ENCODE measurements at regions not wholly inside any gene's neighbourhood (a gene's known extent, or its start where the extent isn't known, plus 50 kb on each side); places are given as distances from the start of the nearest gene placed in this dataset.

GRCh38 chr2:138439733-138440132, 61.8 kb upstream of the SPOPL start:
- ATAC-seq = no peak
- Mint-ChIP-seq H3K27me3 (no peaks in the 10 kb centered on the region), H3K4me1 (no peaks in the 10 kb centered on the region), H3K9me3 (no peaks in the 10 kb centered on the region), H3K4me3 (no peak overlapping the region), H3K36me3 (no peaks in the 10 kb centered on the region), H3K27ac (no peak overlapping the region)

GRCh38 chr2:138440759-138441158, 60.8 kb upstream of the SPOPL start:
- Mint-ChIP-seq H3K9me3 (no peaks in the 10 kb centered on the region), H3K4me1 (no peaks in the 10 kb centered on the region), H3K36me3 (no peaks in the 10 kb centered on the region), H3K27ac (no peak overlapping the region), H3K4me3 (no peak overlapping the region), H3K27me3 (no peaks in the 10 kb centered on the region)
- ATAC-seq = no peak

- Mint-ChIP-seq H3K4me1 (no peaks in the 10 kb centered on the region), H3K36me3 (no peaks in the 10 kb centered on the region), H3K4me3 (no peak overlapping the region), H3K27me3 (no peaks in the 10 kb centered on the region), H3K9me3 (no peaks in the 10 kb centered on the region), H3K27ac (no peak overlapping the region)
- no peak for ATAC-seq
Measured at GRCh38 chr2:138441916-138442315, 59.7 kb upstream of the SPOPL start.

- Mint-ChIP-seq H3K9me3 (no peaks in the 10 kb centered on the region), H3K4me1 (no peaks in the 10 kb centered on the region), H3K36me3 (no peaks in the 10 kb centered on the region), H3K27ac (no peak overlapping the region), H3K27me3 (no peaks in the 10 kb centered on the region), H3K4me3 (no peak overlapping the region)
- ATAC-seq = no peak
Measured at GRCh38 chr2:138444411-138444810, 57.2 kb upstream of the SPOPL start.

- ATAC-seq = no peak
- Mint-ChIP-seq H3K36me3 (no peaks in the 10 kb centered on the region), H3K27ac (no peak overlapping the region), H3K4me1 (no peaks in the 10 kb centered on the region), H3K9me3 (no peaks in the 10 kb centered on the region), H3K4me3 (no peak overlapping the region), H3K27me3 (no peaks in the 10 kb centered on the region)
Measured at GRCh38 chr2:138445227-138445626, 56.3 kb upstream of the SPOPL start.

- Mint-ChIP-seq H3K36me3 (no peaks in the 10 kb centered on the region), H3K4me1 (no peaks in the 10 kb centered on the region), H3K9me3 (no peaks in the 10 kb centered on the region), H3K27ac (no peak overlapping the region), H3K4me3 (no peak overlapping the region), H3K27me3 (no peaks in the 10 kb centered on the region)
- no peak for ATAC-seq
Measured at GRCh38 chr2:138446043-138446442, 55.5 kb upstream of the SPOPL start.

- Mint-ChIP-seq H3K4me3 (no peak overlapping the region), H3K9me3 (no peaks in the 10 kb centered on the region), H3K27ac (no peak overlapping the region), H3K36me3 (no peaks in the 10 kb centered on the region), H3K27me3 (no peaks in the 10 kb centered on the region), H3K4me1 (no peaks in the 10 kb centered on the region)
- ATAC-seq = no peak
Measured at GRCh38 chr2:138447889-138448570, 53.5 kb upstream of the SPOPL start.

All from stimulated activated memory B cell treated with anti-CD40 and anti-IgM and Interleukin-4, amounts not matched to agents 10 μg/mL and 1 μg/mL and 100 μg/mL, for 72 hours (primary cell).